K562 (cell line): ENCODE measurements at regions not wholly inside any gene's neighbourhood (a gene's known extent, or its start where the extent isn't known, plus 50 kb on each side); places are given as distances from the start of the nearest gene placed in this dataset.

ENCODE experiments used
- DACH1 ChIP-seq: fragments of 450-650 bp; IDR thresholded peaks from 2 replicates; pipeline ENCODE4 v1.6.1; 2018; ENCODE audit not compliant: partially characterized antibody
- HDAC2 ChIP-seq: fragments of 450-650 bp; IDR thresholded peaks from 2 replicates; pipeline ENCODE4 v1.6.1; 2016; ENCODE audit warnings: mild to moderate bottlenecking
- RBM17 ChIP-seq: fragments of 200-400 bp; formaldehyde crosslinking; IDR thresholded peaks from 2 replicates; pipeline ENCODE4 v1.6.1; 2017; ENCODE audit warnings: low read depth, mild to moderate bottlenecking, low read length, borderline replicate concordance
- ZNF143 ChIP-seq: sonication (generic); formaldehyde crosslinking; IDR thresholded peaks from 2 replicates; pipeline ENCODE4 v1.9.0; 2022; ENCODE audit warnings: mild to moderate bottlenecking, missing genetic modification reagents
- TF ChIP-seq, protein P1 (sequence below), 2 experiments: fragments of 150-350 bp in 1 of 2; IDR thresholded peaks; 2 replicates each; pipeline ENCODE4 v1.6.1; 2012 to 2016; ENCODE audit warnings: low read depth in 2 of 2, low read length in 2 of 2, mild to moderate bottlenecking in 1 of 2, moderate library complexity in 1 of 2
- TF ChIP-seq, protein P2 (sequence below): sonication (generic); formaldehyde crosslinking; IDR thresholded peaks from 2 replicates; pipeline ENCODE4 v1.8.1; 2023; ENCODE audit warnings: mild to moderate bottlenecking, missing genetic modification reagents
- TF ChIP-seq, protein P3 (sequence below), 3 experiments: fragments of 200-800 bp in 1 of 3; fragments of 250-450 bp in 1 of 3; fragments of 450-650 bp in 1 of 3; sonication (Bioruptor Pico) in 1 of 3; sonication (Bioruptor generic) in 1 of 3; formaldehyde crosslinking in 1 of 3; IDR thresholded peaks; 2 replicates each; pipeline versions ENCODE4 v1.6.1 to v1.8.0; 2016 to 2022; ENCODE audit warnings: mild to moderate bottlenecking in 2 of 3, missing genetic modification characterization in 2 of 3, missing compliant biosample characterization in 1 of 3, moderate library complexity in 1 of 3
- TF ChIP-seq, protein P4 (sequence below), 2 experiments: IDR thresholded peaks; 2 replicates each; pipeline ENCODE4 v1.6.1; 2012; ENCODE audit warnings: improper control_type of control experiment in 2 of 2, low read depth in 2 of 2, low read length in 2 of 2, borderline replicate concordance in 1 of 2
- TF ChIP-seq, protein P5 (sequence below): fragments of 450-650 bp; IDR thresholded peaks from 2 replicates; pipeline ENCODE4 v1.6.1; 2016
- TF ChIP-seq, protein P6 (sequence below): fragments of 450-650 bp; formaldehyde crosslinking; IDR thresholded peaks from 2 replicates; pipeline ENCODE4 v1.4.0; 2020; ENCODE audit warnings: mild to moderate bottlenecking, mixed read lengths

DNA sequence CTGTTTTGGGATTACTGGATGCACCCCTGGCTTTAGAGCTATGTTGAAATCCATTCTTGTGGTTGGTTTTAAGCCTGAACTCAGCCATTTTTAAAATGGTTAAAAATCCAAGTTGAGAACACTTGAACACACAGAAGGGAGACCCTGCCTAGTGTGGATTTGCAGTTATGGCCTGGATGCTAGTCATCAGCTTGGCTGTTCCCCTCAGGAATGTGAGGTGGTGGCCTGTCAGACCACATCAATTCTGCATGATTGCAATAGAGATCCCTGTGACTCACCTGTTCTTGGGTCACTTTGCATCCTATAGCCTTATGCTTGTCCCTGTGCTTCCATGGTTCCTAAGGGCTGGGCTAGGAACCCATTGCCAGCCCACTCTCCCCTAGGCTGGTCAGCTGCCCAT is 454.1 kb downstream of the ATP23 start (continued):
- TF ChIP-seq, protein P1, sequence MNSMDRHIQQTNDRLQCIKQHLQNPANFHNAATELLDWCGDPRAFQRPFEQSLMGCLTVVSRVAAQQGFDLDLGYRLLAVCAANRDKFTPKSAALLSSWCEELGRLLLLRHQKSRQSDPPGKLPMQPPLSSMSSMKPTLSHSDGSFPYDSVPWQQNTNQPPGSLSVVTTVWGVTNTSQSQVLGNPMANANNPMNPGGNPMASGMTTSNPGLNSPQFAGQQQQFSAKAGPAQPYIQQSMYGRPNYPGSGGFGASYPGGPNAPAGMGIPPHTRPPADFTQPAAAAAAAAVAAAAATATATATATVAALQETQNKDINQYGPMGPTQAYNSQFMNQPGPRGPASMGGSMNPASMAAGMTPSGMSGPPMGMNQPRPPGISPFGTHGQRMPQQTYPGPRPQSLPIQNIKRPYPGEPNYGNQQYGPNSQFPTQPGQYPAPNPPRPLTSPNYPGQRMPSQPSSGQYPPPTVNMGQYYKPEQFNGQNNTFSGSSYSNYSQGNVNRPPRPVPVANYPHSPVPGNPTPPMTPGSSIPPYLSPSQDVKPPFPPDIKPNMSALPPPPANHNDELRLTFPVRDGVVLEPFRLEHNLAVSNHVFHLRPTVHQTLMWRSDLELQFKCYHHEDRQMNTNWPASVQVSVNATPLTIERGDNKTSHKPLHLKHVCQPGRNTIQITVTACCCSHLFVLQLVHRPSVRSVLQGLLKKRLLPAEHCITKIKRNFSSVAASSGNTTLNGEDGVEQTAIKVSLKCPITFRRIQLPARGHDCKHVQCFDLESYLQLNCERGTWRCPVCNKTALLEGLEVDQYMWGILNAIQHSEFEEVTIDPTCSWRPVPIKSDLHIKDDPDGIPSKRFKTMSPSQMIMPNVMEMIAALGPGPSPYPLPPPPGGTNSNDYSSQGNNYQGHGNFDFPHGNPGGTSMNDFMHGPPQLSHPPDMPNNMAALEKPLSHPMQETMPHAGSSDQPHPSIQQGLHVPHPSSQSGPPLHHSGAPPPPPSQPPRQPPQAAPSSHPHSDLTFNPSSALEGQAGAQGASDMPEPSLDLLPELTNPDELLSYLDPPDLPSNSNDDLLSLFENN (IDR thresholded peaks at IDR 0.05; ENCODE audit: low read depth in 2 of 2, low read length in 2 of 2), result no peak
- TF ChIP-seq, protein P2, sequence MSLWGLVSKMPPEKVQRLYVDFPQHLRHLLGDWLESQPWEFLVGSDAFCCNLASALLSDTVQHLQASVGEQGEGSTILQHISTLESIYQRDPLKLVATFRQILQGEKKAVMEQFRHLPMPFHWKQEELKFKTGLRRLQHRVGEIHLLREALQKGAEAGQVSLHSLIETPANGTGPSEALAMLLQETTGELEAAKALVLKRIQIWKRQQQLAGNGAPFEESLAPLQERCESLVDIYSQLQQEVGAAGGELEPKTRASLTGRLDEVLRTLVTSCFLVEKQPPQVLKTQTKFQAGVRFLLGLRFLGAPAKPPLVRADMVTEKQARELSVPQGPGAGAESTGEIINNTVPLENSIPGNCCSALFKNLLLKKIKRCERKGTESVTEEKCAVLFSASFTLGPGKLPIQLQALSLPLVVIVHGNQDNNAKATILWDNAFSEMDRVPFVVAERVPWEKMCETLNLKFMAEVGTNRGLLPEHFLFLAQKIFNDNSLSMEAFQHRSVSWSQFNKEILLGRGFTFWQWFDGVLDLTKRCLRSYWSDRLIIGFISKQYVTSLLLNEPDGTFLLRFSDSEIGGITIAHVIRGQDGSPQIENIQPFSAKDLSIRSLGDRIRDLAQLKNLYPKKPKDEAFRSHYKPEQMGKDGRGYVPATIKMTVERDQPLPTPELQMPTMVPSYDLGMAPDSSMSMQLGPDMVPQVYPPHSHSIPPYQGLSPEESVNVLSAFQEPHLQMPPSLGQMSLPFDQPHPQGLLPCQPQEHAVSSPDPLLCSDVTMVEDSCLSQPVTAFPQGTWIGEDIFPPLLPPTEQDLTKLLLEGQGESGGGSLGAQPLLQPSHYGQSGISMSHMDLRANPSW (CRISPR knock-in tag), result no peak
- TF ChIP-seq, protein P3, sequence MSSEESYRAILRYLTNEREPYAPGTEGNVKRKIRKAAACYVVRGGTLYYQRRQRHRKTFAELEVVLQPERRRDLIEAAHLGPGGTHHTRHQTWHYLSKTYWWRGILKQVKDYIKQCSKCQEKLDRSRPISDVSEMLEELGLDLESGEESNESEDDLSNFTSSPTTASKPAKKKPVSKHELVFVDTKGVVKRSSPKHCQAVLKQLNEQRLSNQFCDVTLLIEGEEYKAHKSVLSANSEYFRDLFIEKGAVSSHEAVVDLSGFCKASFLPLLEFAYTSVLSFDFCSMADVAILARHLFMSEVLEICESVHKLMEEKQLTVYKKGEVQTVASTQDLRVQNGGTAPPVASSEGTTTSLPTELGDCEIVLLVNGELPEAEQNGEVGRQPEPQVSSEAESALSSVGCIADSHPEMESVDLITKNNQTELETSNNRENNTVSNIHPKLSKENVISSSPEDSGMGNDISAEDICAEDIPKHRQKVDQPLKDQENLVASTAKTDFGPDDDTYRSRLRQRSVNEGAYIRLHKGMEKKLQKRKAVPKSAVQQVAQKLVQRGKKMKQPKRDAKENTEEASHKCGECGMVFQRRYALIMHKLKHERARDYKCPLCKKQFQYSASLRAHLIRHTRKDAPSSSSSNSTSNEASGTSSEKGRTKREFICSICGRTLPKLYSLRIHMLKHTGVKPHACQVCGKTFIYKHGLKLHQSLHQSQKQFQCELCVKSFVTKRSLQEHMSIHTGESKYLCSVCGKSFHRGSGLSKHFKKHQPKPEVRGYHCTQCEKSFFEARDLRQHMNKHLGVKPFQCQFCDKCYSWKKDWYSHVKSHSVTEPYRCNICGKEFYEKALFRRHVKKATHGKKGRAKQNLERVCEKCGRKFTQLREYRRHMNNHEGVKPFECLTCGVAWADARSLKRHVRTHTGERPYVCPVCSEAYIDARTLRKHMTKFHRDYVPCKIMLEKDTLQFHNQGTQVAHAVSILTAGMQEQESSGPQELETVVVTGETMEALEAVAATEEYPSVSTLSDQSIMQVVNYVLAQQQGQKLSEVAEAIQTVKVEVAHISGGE (CRISPR knock-in tag; IDR thresholded peaks at IDR 0.05), result no peak
- TF ChIP-seq, protein P4, sequence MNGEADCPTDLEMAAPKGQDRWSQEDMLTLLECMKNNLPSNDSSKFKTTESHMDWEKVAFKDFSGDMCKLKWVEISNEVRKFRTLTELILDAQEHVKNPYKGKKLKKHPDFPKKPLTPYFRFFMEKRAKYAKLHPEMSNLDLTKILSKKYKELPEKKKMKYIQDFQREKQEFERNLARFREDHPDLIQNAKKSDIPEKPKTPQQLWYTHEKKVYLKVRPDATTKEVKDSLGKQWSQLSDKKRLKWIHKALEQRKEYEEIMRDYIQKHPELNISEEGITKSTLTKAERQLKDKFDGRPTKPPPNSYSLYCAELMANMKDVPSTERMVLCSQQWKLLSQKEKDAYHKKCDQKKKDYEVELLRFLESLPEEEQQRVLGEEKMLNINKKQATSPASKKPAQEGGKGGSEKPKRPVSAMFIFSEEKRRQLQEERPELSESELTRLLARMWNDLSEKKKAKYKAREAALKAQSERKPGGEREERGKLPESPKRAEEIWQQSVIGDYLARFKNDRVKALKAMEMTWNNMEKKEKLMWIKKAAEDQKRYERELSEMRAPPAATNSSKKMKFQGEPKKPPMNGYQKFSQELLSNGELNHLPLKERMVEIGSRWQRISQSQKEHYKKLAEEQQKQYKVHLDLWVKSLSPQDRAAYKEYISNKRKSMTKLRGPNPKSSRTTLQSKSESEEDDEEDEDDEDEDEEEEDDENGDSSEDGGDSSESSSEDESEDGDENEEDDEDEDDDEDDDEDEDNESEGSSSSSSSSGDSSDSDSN (IDR thresholded peaks at IDR 0.05; ENCODE audit: borderline replicate concordance in 1 of 2, low read depth in 2 of 2, low read length in 2 of 2), result no peak
- TF ChIP-seq HDAC2 (no peak), RBM17 (no peak), DACH1 (no peak), ZNF143 (CRISPR knock-in tag) (no peak)
- TF ChIP-seq, protein P5, sequence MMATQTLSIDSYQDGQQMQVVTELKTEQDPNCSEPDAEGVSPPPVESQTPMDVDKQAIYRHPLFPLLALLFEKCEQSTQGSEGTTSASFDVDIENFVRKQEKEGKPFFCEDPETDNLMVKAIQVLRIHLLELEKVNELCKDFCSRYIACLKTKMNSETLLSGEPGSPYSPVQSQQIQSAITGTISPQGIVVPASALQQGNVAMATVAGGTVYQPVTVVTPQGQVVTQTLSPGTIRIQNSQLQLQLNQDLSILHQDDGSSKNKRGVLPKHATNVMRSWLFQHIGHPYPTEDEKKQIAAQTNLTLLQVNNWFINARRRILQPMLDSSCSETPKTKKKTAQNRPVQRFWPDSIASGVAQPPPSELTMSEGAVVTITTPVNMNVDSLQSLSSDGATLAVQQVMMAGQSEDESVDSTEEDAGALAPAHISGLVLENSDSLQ, result no peak
- TF ChIP-seq, protein P6, sequence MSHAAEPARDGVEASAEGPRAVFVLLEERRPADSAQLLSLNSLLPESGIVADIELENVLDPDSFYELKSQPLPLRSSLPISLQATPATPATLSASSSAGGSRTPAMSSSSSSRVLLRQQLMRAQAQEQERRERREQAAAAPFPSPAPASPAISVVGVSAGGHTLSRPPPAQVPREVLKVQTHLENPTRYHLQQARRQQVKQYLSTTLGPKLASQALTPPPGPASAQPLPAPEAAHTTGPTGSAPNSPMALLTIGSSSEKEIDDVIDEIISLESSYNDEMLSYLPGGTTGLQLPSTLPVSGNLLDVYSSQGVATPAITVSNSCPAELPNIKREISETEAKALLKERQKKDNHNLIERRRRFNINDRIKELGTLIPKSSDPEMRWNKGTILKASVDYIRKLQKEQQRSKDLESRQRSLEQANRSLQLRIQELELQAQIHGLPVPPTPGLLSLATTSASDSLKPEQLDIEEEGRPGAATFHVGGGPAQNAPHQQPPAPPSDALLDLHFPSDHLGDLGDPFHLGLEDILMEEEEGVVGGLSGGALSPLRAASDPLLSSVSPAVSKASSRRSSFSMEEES (CRISPR knock-in tag), result no peak
